ENCODE measurements at regions not wholly inside any gene's neighbourhood (a gene's known extent, or its start where the extent isn't known, plus 50 kb on each side); places are given as distances from the start of the nearest gene placed in this dataset.

- TF ChIP-seq ZNF644 (CRISPR knock-in tag; IDR thresholded peaks at IDR 0.05; ENCODE audit: low read depth): no peak
Measured at GRCh38 chr4:177778623-177779022, 336.4 kb upstream of the AGA start (continued).

- CTCF ChIA-PET (ENCODE audit: low intra/inter-chr PET ratio, low total read pairs): no interaction called here
- no peaks in the 10 kb centered on the region for H4K20me1 ChIP-seq (ENCODE audit: insufficient read depth, low read length)
- no peaks in the 10 kb centered on the region for H3K27me3 ChIP-seq (ENCODE audit: control insufficient read depth in 1 of 2, insufficient read depth in 2 of 2, low read length in 2 of 2)
- no peak for DNase-seq (ENCODE audit: low spot score)
- H3K79me2 ChIP-seq (ENCODE audit: insufficient read depth, low read length): no peaks in the 10 kb centered on the region
- TF ChIP-seq NFE2L2 (IDR thresholded peaks at IDR 0.05; ENCODE audit: low read length) (peak; percentile 69), ZBTB39 (CRISPR knock-in tag; IDR thresholded peaks at IDR 0.05) (no peak), MAFK (conservative IDR thresholded peaks at IDR 0.05 in 1 of 2, IDR thresholded peaks at IDR 0.05 in 1 of 2; ENCODE audit: low read length in 2 of 2) (0 out of 4 replicates have a peak, but pooled peaks of 1 of the 2 experiments have one; percentile 9)
- BruUV-seq (replicated peaks): no TSS peak
- 19% methylated on average over 4 of the region's 4 CpGs for WGBS (ENCODE audit: low lambda C conversion rate)
- H3K36me3 ChIP-seq (replicated peaks in 1 of 2; ENCODE audit: control insufficient read depth in 1 of 2, insufficient read depth in 2 of 2, low read length in 2 of 2): no peaks in the 10 kb centered on the region
- no peak overlapping the region for H3K9ac ChIP-seq (ENCODE audit: insufficient read depth, low read depth, low read length)
- ATAC-seq: no peak
- H3K4me1 ChIP-seq (ENCODE audit: insufficient read depth, low read length): no peaks in the 10 kb centered on the region
- H2AFZ ChIP-seq (ENCODE audit: low read length): no peak overlapping the region
- POLR2A ChIA-PET: no interaction called here
- H3K4me3 ChIP-seq (replicated peaks in 1 of 3; ENCODE audit: insufficient read depth in 1 of 3, low read depth in 2 of 3, low read length in 3 of 3): no peak overlapping the region
- H3K27ac ChIP-seq (ENCODE audit: extremely low read length, insufficient read depth, low read length): no peak overlapping the region
- intact Hi-C loops (cut with micrococcal nuclease; ENCODE audit: unreplicated experiment): no loop called here
- no peak for FAIRE-seq
- H3K4me2 ChIP-seq (ENCODE audit: low read depth, low read length): no peak overlapping the region
- in situ Hi-C loops (cut with HindIII; ENCODE audit: extremely low pct_ligation_motif_present, low pct_unique_long_range_greater_than_20kb): no loop called here
- no peaks in the 10 kb centered on the region for H3K9me3 ChIP-seq (ENCODE audit: low read length)
Measured at GRCh38 chr4:177785000-177785399, 342.8 kb upstream of the AGA start.

- H3K9me3 ChIP-seq (ENCODE audit: low read length): no peaks in the 10 kb centered on the region
- no peak for DNase-seq (ENCODE audit: low spot score)
- 7% methylated on average over 4 of the region's 4 CpGs for WGBS (ENCODE audit: low lambda C conversion rate)
- H4K20me1 ChIP-seq (ENCODE audit: insufficient read depth, low read length): no peaks in the 10 kb centered on the region
- H3K27me3 ChIP-seq (ENCODE audit: control insufficient read depth in 1 of 2, insufficient read depth in 2 of 2, low read length in 2 of 2): no peaks in the 10 kb centered on the region
- ATAC-seq: no peak
- FAIRE-seq: no peak
- ChIA-PET CTCF (ENCODE audit: low intra/inter-chr PET ratio, low total read pairs) (no interaction called here), POLR2A (no interaction called here)
- in situ Hi-C loops (cut with HindIII; ENCODE audit: extremely low pct_ligation_motif_present, low pct_unique_long_range_greater_than_20kb): no loop called here
- no TSS peak for BruUV-seq (replicated peaks)
- no peaks in the 10 kb centered on the region for H3K36me3 ChIP-seq (replicated peaks in 1 of 2; ENCODE audit: control insufficient read depth in 1 of 2, insufficient read depth in 2 of 2, low read length in 2 of 2)
- no peak overlapping the region for H2AFZ ChIP-seq (ENCODE audit: low read length)
- TF ChIP-seq RAD51 (IDR thresholded peaks at IDR 0.05; ENCODE audit: borderline replicate concordance) (peak; percentile 87), USF2 (IDR thresholded peaks at IDR 0.05; ENCODE audit: low read depth, low read length) (peak; percentile 47; the same call in 1 of the 2 replicates), USF2 (CRISPR knock-in tag; IDR thresholded peaks at IDR 0.05; ENCODE audit: borderline replicate concordance) (no peak), CEBPB (IDR thresholded peaks at IDR 0.05; ENCODE audit: borderline replicate concordance, low read depth, low read length) (no peak)
- no peaks in the 10 kb centered on the region for H3K4me1 ChIP-seq (ENCODE audit: insufficient read depth, low read length)
- intact Hi-C loops (cut with micrococcal nuclease; ENCODE audit: unreplicated experiment): no loop called here
- no peak overlapping the region for H3K27ac ChIP-seq (ENCODE audit: extremely low read length, insufficient read depth, low read length)
- no peaks in the 10 kb centered on the region for H3K79me2 ChIP-seq (ENCODE audit: insufficient read depth, low read length)
- no peak overlapping the region for H3K4me3 ChIP-seq (replicated peaks in 1 of 3; ENCODE audit: insufficient read depth in 1 of 3, low read depth in 2 of 3, low read length in 3 of 3)
- no peak overlapping the region for H3K9ac ChIP-seq (ENCODE audit: insufficient read depth, low read depth, low read length)
- no peak overlapping the region for H3K4me2 ChIP-seq (ENCODE audit: low read depth, low read length)
Measured at GRCh38 chr4:177789610-177790009, 347.4 kb upstream of the AGA start.

Data from HepG2 (cell line).